Endodermal cell (in vitro differentiated cells): ENCODE measurements at regions not wholly inside any gene's neighbourhood (a gene's known extent, or its start where the extent isn't known, plus 50 kb on each side); places are given as distances from the start of the nearest gene placed in this dataset.

Experiments used
- DNase-seq: peaks from one replicate; pipeline ENCODE4 v3.0.0-alpha.2; 2017
- H3K27ac ChIP-seq: 2 replicates; pipeline ENCODE4 v1.5.1; 2013; ENCODE audit warnings: mild to moderate bottlenecking, low read depth, low read length, moderate library complexity
- H3K27me3 ChIP-seq: 2 replicates; pipeline ENCODE4 v1.6.1; 2013; ENCODE audit warnings: mild to moderate bottlenecking, low read length, moderate library complexity; ENCODE audit not compliant: insufficient read depth, control insufficient read depth, poor library complexity, severe bottlenecking
- H3K36me3 ChIP-seq: 2 replicates; pipeline ENCODE4 v1.7.0; 2013; ENCODE audit warnings: mild to moderate bottlenecking, low read length, moderate library complexity; ENCODE audit not compliant: control insufficient read depth, insufficient read depth
- H3K4me1 ChIP-seq: one replicate; pipeline ENCODE4 v1.7.0; 2013; ENCODE audit warnings: low read length; ENCODE audit not compliant: control insufficient read depth, insufficient read depth
- H3K4me3 ChIP-seq: 2 replicates; pipeline ENCODE4 v1.5.1; 2013; ENCODE audit warnings: mild to moderate bottlenecking, low read length, moderate library complexity
- H3K9ac ChIP-seq: 2 replicates; pipeline ENCODE4 v1.6.1; 2013; ENCODE audit warnings: mild to moderate bottlenecking, low read length, moderate library complexity; ENCODE audit not compliant: poor library complexity, severe bottlenecking; ENCODE audit errors: extremely low read depth
- H3K9me3 ChIP-seq: 2 replicates; pipeline ENCODE4 v1.6.1; 2013; ENCODE audit warnings: mild to moderate bottlenecking, low read length, moderate library complexity; ENCODE audit not compliant: control insufficient read depth
- H3K27ac Mint-ChIP-seq: 2 replicates; pipeline ENCODE4 v1.8.0; 2020; ENCODE audit warnings: mixed read lengths
- H3K27me3 Mint-ChIP-seq: 2 replicates; pipeline ENCODE4 v1.8.0; 2021; ENCODE audit warnings: mild to moderate bottlenecking, mixed read lengths; ENCODE audit not compliant: insufficient read depth
- H3K36me3 Mint-ChIP-seq: 2 replicates; pipeline ENCODE4 v1.8.0; 2020; ENCODE audit warnings: low read depth, mixed read lengths
- H3K4me1 Mint-ChIP-seq: 2 replicates; pipeline ENCODE4 v1.8.0; 2020; ENCODE audit warnings: mixed read lengths
- H3K4me3 Mint-ChIP-seq: 2 replicates; pipeline ENCODE4 v1.8.0; 2020; ENCODE audit warnings: mild to moderate bottlenecking, moderate library complexity, mixed read lengths
- H3K9me3 Mint-ChIP-seq: 2 replicates; pipeline ENCODE4 v1.8.0; 2020; ENCODE audit warnings: mild to moderate bottlenecking, mixed read lengths
- CTCF ChIP-seq: fragments of 200-600 bp; sonication (generic); conservative IDR thresholded peaks from 2 replicates; pipeline ENCODE4 v1.5.0; 2021; ENCODE audit warnings: antibody characterized with exemption, mild to moderate bottlenecking
- WGBS, 2 experiments: methylation state at CpG; one replicate each; pipeline versions ENCODE4 v1.1.5 to v1.1.7; 2013; ENCODE audit warnings: missing lambda C conversion rate in 2 of 2, mixed read lengths in 1 of 2; ENCODE audit not compliant: insufficient coverage in 1 of 2, insufficient read length in 1 of 2; 5-methylcytosine and 5-hydroxymethylcytosine counted together

GRCh38 chr6:112511441-112511840 lies 164.3 kb downstream of the RFPL4B start:
- 97% methylated on average over 1 of the region's 1 CpG; no CpG with 5 or more reads in 1 of the 2 experiments for WGBS, 2 experiments
- peaks cover 13% of the 10 kb centered on the region for H3K9me3 ChIP-seq
- H3K4me1 ChIP-seq: no peaks in the 10 kb centered on the region
- no peak for TF ChIP-seq CTCF
- DNase-seq: no peak
- no peak overlapping the region for H3K4me3 Mint-ChIP-seq
- H3K27me3 ChIP-seq: no peaks in the 10 kb centered on the region
- H3K27ac Mint-ChIP-seq: no peak overlapping the region
- no peaks in the 10 kb centered on the region for H3K4me1 Mint-ChIP-seq
- H3K9me3 Mint-ChIP-seq: peaks cover 13% of the 10 kb centered on the region
- no peak overlapping the region for H3K9ac ChIP-seq
- H3K27me3 Mint-ChIP-seq: peaks cover 21% of the 10 kb centered on the region
- no peaks in the 10 kb centered on the region for H3K36me3 ChIP-seq
- no peaks in the 10 kb centered on the region for H3K36me3 Mint-ChIP-seq
- no peak overlapping the region for H3K27ac ChIP-seq
- no peak overlapping the region for H3K4me3 ChIP-seq

- no peaks in the 10 kb centered on the region for H3K36me3 Mint-ChIP-seq
- peaks cover 13% of the 10 kb centered on the region for H3K9me3 Mint-ChIP-seq
- H3K4me3 Mint-ChIP-seq: no peak overlapping the region
These were observed 166.0 kb downstream of the RFPL4B start for GRCh38 chr6:112513175-112513574.

DNA sequence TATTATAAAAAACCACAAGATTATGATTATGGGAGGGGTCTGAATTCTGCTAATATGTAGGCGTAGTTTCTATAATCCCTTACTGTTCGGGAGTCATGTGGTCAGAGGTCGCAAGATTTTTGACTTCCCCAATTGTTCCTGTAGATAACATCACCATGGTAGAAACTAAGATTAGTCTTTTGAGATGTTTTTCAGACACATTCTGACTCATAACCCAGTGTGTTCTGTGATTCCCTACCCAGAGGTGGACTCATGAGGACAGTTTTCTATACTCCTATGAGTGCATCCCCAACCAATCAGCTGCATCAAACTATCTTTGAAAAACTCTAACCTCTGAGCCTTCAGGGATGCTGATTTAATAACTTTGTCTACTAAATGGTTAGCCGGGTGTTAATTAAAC lies 175.5 kb downstream of the RFPL4B start:
- H3K4me1 ChIP-seq: no peaks in the 10 kb centered on the region
- H3K9ac ChIP-seq: no peak overlapping the region
- no peaks in the 10 kb centered on the region for H3K9me3 Mint-ChIP-seq
- H3K27ac Mint-ChIP-seq: no peak overlapping the region
- no peaks in the 10 kb centered on the region for H3K27me3 Mint-ChIP-seq
- no peak for DNase-seq
- no peaks in the 10 kb centered on the region for H3K27me3 ChIP-seq
- no peaks in the 10 kb centered on the region for H3K9me3 ChIP-seq
- H3K36me3 ChIP-seq: no peaks in the 10 kb centered on the region
- no peaks in the 10 kb centered on the region for H3K36me3 Mint-ChIP-seq
- H3K4me1 Mint-ChIP-seq: peaks cover 13% of the 10 kb centered on the region
- 94% methylated on average over 4 of the region's 4 CpGs for WGBS, 2 experiments
- H3K27ac ChIP-seq: no peak overlapping the region
- no peak overlapping the region for H3K4me3 ChIP-seq
- no peak for TF ChIP-seq CTCF
- no peak overlapping the region for H3K4me3 Mint-ChIP-seq

More at GRCh38 chr6:112513175-112513574, 166.0 kb downstream of the RFPL4B start:
- Histone ChIP-seq H3K4me1 (no peaks in the 10 kb centered on the region), H3K9ac (no peak overlapping the region), H3K27me3 (no peaks in the 10 kb centered on the region), H3K27ac (no peak overlapping the region), H3K4me3 (no peak overlapping the region), H3K36me3 (no peaks in the 10 kb centered on the region), H3K9me3 (peaks cover 13% of the 10 kb centered on the region)
- no peak for DNase-seq
- Mint-ChIP-seq H3K27me3 (peaks cover 24% of the 10 kb centered on the region), H3K4me1 (no peaks in the 10 kb centered on the region), H3K27ac (no peak overlapping the region)
- no peak for TF ChIP-seq CTCF
